AG04450 (cell line): ENCODE measurements at regions not wholly inside any gene's neighbourhood (a gene's known extent, or its start where the extent isn't known, plus 50 kb on each side); places are given as distances from the start of the nearest gene placed in this dataset.

Experiments used
- CTCF ChIA-PET: fragments of 300-600, 350-600 bp; formaldehyde crosslinking; extraction: SDS; loops from one replicate; lab custom pipeline; 2022; ENCODE audit warnings: antibody characterized with exemption, inconsistent platforms; lab: Charles Lee
- POLR2A ChIA-PET: fragments of 350-600 bp; formaldehyde crosslinking; extraction: SDS; loops from one replicate; lab custom pipeline; 2021; ENCODE audit warnings: antibody characterized with exemption, inconsistent platforms; lab: Yijun Ruan, JAX
- DNase-seq: peaks from one replicate; pipeline ENCODE4 v3.0.0-alpha.2; 2011; ENCODE audit warnings: low read depth, low spot score
- H3K27ac ChIP-seq: one replicate; pipeline ENCODE4 v1.5.1; 2012; ENCODE audit warnings: low read depth, low read length, control low read depth
- H3K27me3 ChIP-seq: one replicate; pipeline ENCODE4 v1.6.0; 2012; ENCODE audit warnings: low read length; ENCODE audit not compliant: control insufficient read depth, insufficient read depth
- H3K4me3 ChIP-seq: 2 replicates; pipeline ENCODE4 v1.5.1; 2011; ENCODE audit warnings: mild to moderate bottlenecking, low read depth, low read length, control low read depth
- H3K9me3 ChIP-seq: 2 replicates; pipeline ENCODE4 v1.5.1; 2012; ENCODE audit warnings: low read length; ENCODE audit not compliant: control insufficient read depth, insufficient read depth
- CTCF ChIP-seq: IDR thresholded peaks from 2 replicates; pipeline ENCODE4 v1.5.1; 2011; ENCODE audit warnings: low read depth, low read length, control low read depth, inconsistent platforms

- ChIA-PET CTCF (no interaction called here), POLR2A (no interaction called here)
- H3K27ac ChIP-seq, result no peak overlapping the region
- H3K27me3 ChIP-seq, result no peaks in the 10 kb centered on the region
- no peaks in the 10 kb centered on the region for H3K9me3 ChIP-seq
- no peak overlapping the region for H3K4me3 ChIP-seq
- no peak for DNase-seq
- TF ChIP-seq CTCF, result no peak
These were observed 500.6 kb downstream of the ETS1 start for GRCh38 chr11:128086794-128087193.

- no peak for DNase-seq
- no peak for TF ChIP-seq CTCF
- ChIA-PET POLR2A (no interaction called here), CTCF (no interaction called here)
- Histone ChIP-seq H3K4me3 (no peak overlapping the region), H3K27me3 (no peaks in the 10 kb centered on the region), H3K9me3 (no peaks in the 10 kb centered on the region), H3K27ac (no peak overlapping the region)
These were observed 502.1 kb downstream of the ETS1 start for GRCh38 chr11:128085276-128085675.

GRCh38 chr11:128082574-128082973, 504.8 kb downstream of the ETS1 start:
- CTCF ChIA-PET, result no interaction called here
- TF ChIP-seq CTCF, result no peak
- Histone ChIP-seq H3K4me3 (no peak overlapping the region), H3K27ac (no peak overlapping the region), H3K9me3 (no peaks in the 10 kb centered on the region), H3K27me3 (peaks cover 3% of the 10 kb centered on the region)
- no peak for DNase-seq
- POLR2A ChIA-PET, result interaction anchor here (0.7 kb wide), 1 partner anchor 21 kb away, joined by 5 read pairs; no protein-coding TSS in a partner anchor

GRCh38 chr11:128069665-128070064, 517.7 kb downstream of the ETS1 start:
- CTCF ChIA-PET, result interaction anchor here (1.1 kb wide), 1 partner anchor 88 kb away, joined by 7 read pairs; no protein-coding TSS in a partner anchor
- H3K9me3 ChIP-seq, result no peaks in the 10 kb centered on the region
- POLR2A ChIA-PET, result no interaction called here
- TF ChIP-seq CTCF, result no peak
- DNase-seq, result no peak
- H3K27ac ChIP-seq, result no peak overlapping the region
- peaks cover 2% of the 10 kb centered on the region for H3K27me3 ChIP-seq
- H3K4me3 ChIP-seq, result no peak overlapping the region

- CTCF ChIA-PET, result interaction anchor here (1.2 kb wide), 1 partner anchor 13 kb away, joined by 4 read pairs; no protein-coding TSS in a partner anchor
- DNase-seq, result no peak
- Histone ChIP-seq H3K27ac (no peak overlapping the region), H3K4me3 (no peak overlapping the region), H3K27me3 (peaks cover 2% of the 10 kb centered on the region), H3K9me3 (no peaks in the 10 kb centered on the region)
- POLR2A ChIA-PET, result no interaction called here
- TF ChIP-seq CTCF, result no peak
These were observed 519.6 kb downstream of the ETS1 start for GRCh38 chr11:128067780-128068179.
